Vagina (tissue), 2 donors: ENCODE measurements at regions not wholly inside any gene's neighbourhood (a gene's known extent, or its start where the extent isn't known, plus 50 kb on each side); places are given as distances from the start of the nearest gene placed in this dataset.
A peak's percentile ranks its signal among the peaks of the same experiment; 100 is the strongest.

Source experiments
- DNase-seq, 2 donors: peaks; one replicate each; pipeline ENCODE4 v3.0.0-alpha.2; 2017; ENCODE audit errors: extremely low spot score in 2 of 2
- H3K27ac ChIP-seq: fragments of 200-600 bp; sonication (generic); one replicate; pipeline ENCODE4 v1.5.1; 2019
- H3K27me3 ChIP-seq: fragments of 200-600 bp; sonication (generic); one replicate; pipeline ENCODE4 v1.5.1; 2019
- H3K36me3 ChIP-seq, 2 donors: fragments of 200-600 bp; sonication (generic); one replicate each; pipeline ENCODE4 v1.5.1; 2017 to 2019
- H3K4me1 ChIP-seq: fragments of 200-600 bp; sonication (generic); one replicate; pipeline ENCODE4 v1.5.1; 2019
- H3K4me3 ChIP-seq, 2 donors: fragments of 200-600 bp; sonication (generic); 1 replicate in 1 of 2; 2 replicates in 1 of 2; pipeline ENCODE4 v1.5.1; 2016 to 2019
- H3K9me3 ChIP-seq: fragments of 200-600 bp; sonication (generic); one replicate; pipeline ENCODE4 v1.5.1; 2019
- CTCF ChIP-seq, 3 experiments: fragments of 450-650 bp in 2 of 3; fragments of 200-600 bp in 1 of 3; sonication (generic) in 1 of 3; IDR thresholded peaks; one replicate each; pipeline ENCODE4 v1.5.1; 2017 to 2019; ENCODE audit warnings: antibody characterized with exemption in 3 of 3, mild to moderate bottlenecking in 2 of 3, moderate library complexity in 2 of 3
- POLR2A ChIP-seq, 2 donors: fragments of 450-650 bp; IDR thresholded peaks; one replicate each; pipeline ENCODE4 v1.6.1; 2017; ENCODE audit warnings: antibody characterized with exemption in 2 of 2, mild to moderate bottlenecking in 2 of 2, moderate library complexity in 2 of 2
- POLR2AphosphoS5 ChIP-seq, 2 donors: sonication (generic); formaldehyde crosslinking; IDR thresholded peaks; one replicate each; pipeline ENCODE4 v1.9.0; 2017; ENCODE audit warnings: antibody characterized with exemption in 2 of 2, mild to moderate bottlenecking in 2 of 2, low read depth in 1 of 2; ENCODE audit not compliant: insufficient read depth in 1 of 2
- intact Hi-C: fragments of 100-400 bp; cut with DNase I; formaldehyde crosslinking; loops from one replicate; pipeline ENCODE4 v1.15.1; 2023

DNA sequence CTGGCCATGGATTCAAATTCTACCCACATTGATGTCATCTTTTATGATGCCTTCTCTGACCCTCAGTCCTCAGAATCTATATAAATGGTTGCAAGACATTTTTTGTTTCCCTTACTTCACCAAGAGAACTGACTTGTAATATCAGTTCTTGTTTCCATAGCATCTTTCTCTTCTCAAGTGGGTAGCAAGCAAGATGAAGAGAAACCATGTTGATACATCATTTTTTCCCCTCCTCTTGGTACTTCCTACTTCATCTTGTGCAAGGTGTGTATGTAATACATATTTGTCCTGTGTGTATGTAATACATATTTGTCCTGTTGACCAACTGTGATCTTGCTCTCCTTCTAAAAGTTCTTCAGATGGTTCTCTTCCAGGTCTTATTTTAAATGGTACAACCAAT is 348.6 kb downstream of the PTEN start:
- Histone ChIP-seq H3K27ac (peak overlapping the region; percentile 56), H3K27me3 (no peaks in the 10 kb centered on the region), H3K9me3 (no peaks in the 10 kb centered on the region), H3K4me1 (peaks cover 37% of the 10 kb centered on the region), H3K36me3 (no peaks in the 10 kb centered on the region), H3K4me3 (no peak overlapping the region)
- intact Hi-C loops, result no loop called here
- TF ChIP-seq POLR2A (IDR thresholded peaks at IDR 0.05) (no peak), POLR2AphosphoS5 (IDR thresholded peaks at IDR 0.05; ENCODE audit: insufficient read depth in 1 of 2, low read depth in 1 of 2) (no peak), CTCF (IDR thresholded peaks at IDR 0.05) (no peak)
- DNase-seq, result no peak

DNA sequence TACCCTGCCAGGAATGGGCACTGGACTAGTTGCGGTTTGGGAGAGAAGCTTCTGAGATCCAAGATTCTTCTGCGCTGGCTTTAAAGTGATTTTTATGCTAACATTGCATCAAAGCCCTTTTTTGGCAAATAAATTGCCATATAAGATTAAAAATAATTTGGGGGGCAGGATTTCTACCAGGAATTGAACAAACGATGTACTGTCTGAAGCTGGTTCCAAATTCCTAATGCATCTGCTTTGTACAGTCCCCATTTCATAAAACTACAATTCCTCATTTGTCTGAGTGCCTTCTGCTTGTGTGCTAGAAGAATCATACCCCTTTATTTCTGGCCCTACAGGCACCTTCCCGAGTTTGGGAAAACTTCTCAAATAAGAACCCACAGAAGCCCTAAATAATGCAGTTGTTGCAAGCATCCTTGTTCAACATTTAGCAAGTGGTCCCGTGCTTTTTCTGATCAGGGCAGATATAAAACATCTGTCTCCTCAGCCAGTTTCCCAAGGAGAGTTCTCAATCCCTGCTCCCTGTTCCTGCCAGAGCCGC is 349.7 kb downstream of the PTEN start:
- Histone ChIP-seq H3K27ac (no peak overlapping the region), H3K36me3 (no peaks in the 10 kb centered on the region), H3K27me3 (no peaks in the 10 kb centered on the region), H3K4me1 (peaks cover 28% of the 10 kb centered on the region), H3K9me3 (no peaks in the 10 kb centered on the region), H3K4me3 (no peak overlapping the region)
- intact Hi-C loops, result no loop called here
- TF ChIP-seq POLR2A (IDR thresholded peaks at IDR 0.05), result no peak
- TF ChIP-seq POLR2AphosphoS5 (IDR thresholded peaks at IDR 0.05; ENCODE audit: insufficient read depth in 1 of 2, low read depth in 1 of 2), result no peak
- TF ChIP-seq CTCF (IDR thresholded peaks at IDR 0.05), result no peak
- no peak for DNase-seq

DNA sequence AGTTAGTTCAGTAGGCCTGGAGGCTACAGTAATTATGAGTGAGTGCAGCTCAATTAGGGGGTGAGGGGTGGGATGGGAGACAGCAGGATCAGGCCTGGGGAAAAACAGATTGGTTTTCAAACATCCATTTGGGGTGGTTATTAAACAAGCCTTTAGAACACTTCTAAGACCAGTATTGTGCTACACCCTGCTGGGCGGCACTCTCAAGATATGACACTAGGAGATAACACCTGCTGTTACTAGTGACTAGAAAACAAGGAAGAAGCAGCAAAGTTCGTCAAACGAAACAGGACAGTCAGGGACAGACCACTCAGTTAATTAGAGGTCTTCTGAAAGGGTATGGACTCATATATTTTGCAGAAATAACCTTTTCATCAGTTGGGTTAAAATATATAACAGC is 353.6 kb downstream of the PTEN start:
- intact Hi-C loops, result no loop called here
- no peaks in the 10 kb centered on the region for H3K36me3 ChIP-seq
- TF ChIP-seq POLR2A (IDR thresholded peaks at IDR 0.05) (no peak), CTCF (IDR thresholded peaks at IDR 0.05) (no peak), POLR2AphosphoS5 (IDR thresholded peaks at IDR 0.05; ENCODE audit: insufficient read depth in 1 of 2, low read depth in 1 of 2) (no peak)
- H3K27me3 ChIP-seq, result no peaks in the 10 kb centered on the region
- no peak for DNase-seq
- no peak overlapping the region for H3K27ac ChIP-seq
- H3K9me3 ChIP-seq, result no peaks in the 10 kb centered on the region
- H3K4me3 ChIP-seq, result no peak overlapping the region
- H3K4me1 ChIP-seq, result peaks cover 14% of the 10 kb centered on the region

GRCh38 chr10:88218362-88218761 is 354.9 kb downstream of the PTEN start:
- Histone ChIP-seq H3K4me3 (no peak overlapping the region), H3K27ac (peak overlapping the region; percentile 44), H3K9me3 (no peaks in the 10 kb centered on the region), H3K4me1 (peaks cover 28% of the 10 kb centered on the region), H3K27me3 (no peaks in the 10 kb centered on the region), H3K36me3 (no peaks in the 10 kb centered on the region)
- intact Hi-C loops, result no loop called here
- no peak for DNase-seq
- TF ChIP-seq POLR2A (IDR thresholded peaks at IDR 0.05) (no peak), POLR2AphosphoS5 (IDR thresholded peaks at IDR 0.05; ENCODE audit: insufficient read depth in 1 of 2, low read depth in 1 of 2) (no peak), CTCF (IDR thresholded peaks at IDR 0.05) (no peak)

DNA sequence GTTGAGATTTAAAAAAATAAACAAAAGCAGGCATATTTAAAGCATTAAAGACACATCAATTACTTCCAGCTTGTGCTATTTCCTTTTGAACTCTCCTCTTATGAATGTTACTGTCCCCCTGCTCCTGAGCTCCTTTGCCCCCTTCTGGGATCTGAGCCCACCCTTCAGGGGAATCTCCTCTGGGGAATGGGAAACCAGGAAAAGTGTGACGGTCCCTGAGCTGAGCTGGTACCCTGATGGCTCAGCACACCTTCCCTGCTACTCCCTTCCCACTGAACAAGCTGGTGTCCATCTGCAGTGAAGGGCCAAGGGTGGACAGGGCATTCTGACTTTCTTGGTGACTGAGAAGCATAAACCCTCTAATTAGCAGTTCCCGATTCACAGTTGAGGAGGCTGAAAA is 356.3 kb downstream of the PTEN start:
- Histone ChIP-seq H3K27ac (peak overlapping the region; percentile 2), H3K27me3 (no peaks in the 10 kb centered on the region), H3K9me3 (no peaks in the 10 kb centered on the region), H3K4me3 (no peak overlapping the region), H3K4me1 (peaks cover 30% of the 10 kb centered on the region), H3K36me3 (no peaks in the 10 kb centered on the region)
- TF ChIP-seq POLR2A (IDR thresholded peaks at IDR 0.05), result no peak
- TF ChIP-seq POLR2AphosphoS5 (IDR thresholded peaks at IDR 0.05; ENCODE audit: insufficient read depth in 1 of 2, low read depth in 1 of 2), result no peak
- no peak for TF ChIP-seq CTCF (IDR thresholded peaks at IDR 0.05)
- DNase-seq, result no peak
- intact Hi-C loops, result no loop called here
